Heart left ventricle (tissue), 16 donors: ENCODE measurements at regions not wholly inside any gene's neighbourhood (a gene's known extent, or its start where the extent isn't known, plus 50 kb on each side); places are given as distances from the start of the nearest gene placed in this dataset.

ENCODE experiments used
- ATAC-seq, 4 donors: fragments of 200-7000 bp; cut with Tn5 transposase; one replicate each; pipeline ENCODE4 v1.9.1; 2020 to 2022; ENCODE audit warnings: moderate library complexity in 4 of 4, mild to moderate bottlenecking in 3 of 4, moderate number of reproducible peaks in 1 of 4
- DNase-seq, 5 donors: peaks; one replicate each; pipeline ENCODE4 v3.0.0-alpha.2; 2020
- H3K27ac ChIP-seq, 12 donors: fragments of 200-600 bp; sonication (generic) in 4 of 12; one replicate each; pipeline versions ENCODE4 v1.5.0 to v1.8.0; 2016 to 2022; ENCODE audit warnings: mild to moderate bottlenecking in 2 of 12
- H3K27me3 ChIP-seq, 9 donors: fragments of 200-600 bp; sonication (generic) in 2 of 9; one replicate each; pipeline versions ENCODE4 v1.5.1 to v1.8.0; 2016 to 2022; ENCODE audit warnings: mild to moderate bottlenecking in 3 of 9
- H3K36me3 ChIP-seq, 9 donors: fragments of 200-600 bp; sonication (generic) in 2 of 9; one replicate each; pipeline versions ENCODE4 v1.5.0 to v1.8.0; 2018 to 2022; ENCODE audit warnings: mild to moderate bottlenecking in 2 of 9
- H3K4me1 ChIP-seq, 12 donors: fragments of 200-600 bp; sonication (generic) in 4 of 12; one replicate each; pipeline versions ENCODE4 v1.5.0 to v1.8.0; 2016 to 2022; ENCODE audit warnings: mild to moderate bottlenecking in 3 of 12
- H3K4me3 ChIP-seq, 12 donors: fragments of 200-600 bp; sonication (generic) in 4 of 12; one replicate each; pipeline versions ENCODE4 v1.5.0 to v1.8.0; 2017 to 2022; ENCODE audit warnings: mild to moderate bottlenecking in 9 of 12, moderate library complexity in 4 of 12
- H3K9me3 ChIP-seq, 12 donors: fragments of 200-600 bp; sonication (generic) in 4 of 12; one replicate each; pipeline versions ENCODE4 v1.5.0 to v1.8.0; 2016 to 2022; ENCODE audit warnings: mild to moderate bottlenecking in 1 of 12
- CTCF ChIP-seq, 12 donors: fragments of 200-600 bp; sonication (generic) in 4 of 12; IDR thresholded peaks; one replicate each; pipeline versions ENCODE4 v1.5.0 to v1.8.0; 2018 to 2022; ENCODE audit warnings: antibody characterized with exemption in 12 of 12, mild to moderate bottlenecking in 5 of 12
- POLR2A ChIP-seq, 2 donors: fragments of 450-650 bp; IDR thresholded peaks; one replicate each; pipeline ENCODE4 v1.6.1; 2017; ENCODE audit warnings: antibody characterized with exemption in 2 of 2, mild to moderate bottlenecking in 2 of 2, moderate library complexity in 2 of 2
- WGBS, 4 donors: extraction: QIAGEN DNeasy Blood & Tissue Kit in 2 of 4; methylation state at CpG; one replicate each; pipeline versions ENCODE4 v1.1.5 to v1.1.7; 2013 to 2018; 5-methylcytosine and 5-hydroxymethylcytosine counted together
- intact Hi-C, 10 donors: fragments of 100-400 bp; cut with DNase I; formaldehyde crosslinking; loops; one replicate each; pipeline versions ENCODE4 v1.11.1 to v1.14.2; 2022
- donor health status: ischemic (EF 13 %, LVEDD 7.1; RV severe dilation, severe dysfunction).
- donor health status: healthy with polysubstance abuse.
- donor health status: DM: no; HTN: yes; CAD: no.
- donor health status: DM: no; HTN: no; CAD: no.
- donor health status: ischemic (EF 25% LVEDD 6.9; RV normal size, moderate dysfunction).
- donor health status: ischemic (EF 25% LVEDD 5.7; RV mildly dilated, moderate dysfunction).
- donor health status: healthy.
- donor health status: DM: yes; HTN: yes; CAD: no.
- donor health status: ischemic (EF 35%, LVEDD 5.7; RV mildly dilated, moderate dysfunction).
- donor health status: nonischemic (EF 11% LVEDD 7.7; RV severe dilation, severe dysfunction).
- donor health status: DM: yes; HTN: yes; CAD: no.
- donor health status: PGD.
- donor health status: ischemic (EF 29% LVEDD 5.4; RV normal size, mild dysfunction).
- donor health status: nonischemic (EF 23%, LVEDD 6.1; RV moderate dilation, normal function).

GRCh38 chr4:63937961-63938360 is 471.3 kb downstream of the TECRL start:
- Histone ChIP-seq H3K27ac (peak overlapping the region in 5 of 12 donors; percentile 6 to 44 (median 17)), H3K4me1 (no peaks in the 10 kb centered on the region), H3K27me3 (no peaks in the 10 kb centered on the region), H3K36me3 (no peaks in the 10 kb centered on the region), H3K4me3 (peak overlapping the region in 6 of 12 donors; percentile 7 to 37 (median 22)), H3K9me3 (peaks cover 0 to 4% (median 0%) of the 10 kb centered on the region in 12 donors)
- 35 to 54% (median 46%) methylated on average over 4 of the region's 4 CpGs for WGBS, 4 donors
- intact Hi-C loops = no loop called here
- TF ChIP-seq CTCF (IDR thresholded peaks at IDR 0.05) = no peak
- TF ChIP-seq POLR2A (IDR thresholded peaks at IDR 0.05) = no peak
- peak in 1 of 5 donors; percentile 29 for DNase-seq
- peak in 3 of 4 donors; percentile 28 to 83 (median 45) for ATAC-seq

GRCh38 chr4:63922146-63922545 is 487.1 kb downstream of the TECRL start:
- H3K4me3 ChIP-seq = no peak overlapping the region
- no peak for TF ChIP-seq CTCF (IDR thresholded peaks at IDR 0.05)
- TF ChIP-seq POLR2A (IDR thresholded peaks at IDR 0.05) = no peak
- H3K9me3 ChIP-seq = no peaks in the 10 kb centered on the region
- WGBS, 4 donors = 62 to 79% (median 67%) methylated on average over 8 of the region's 8 CpGs
- no peak overlapping the region for H3K27ac ChIP-seq
- H3K4me1 ChIP-seq = no peaks in the 10 kb centered on the region
- intact Hi-C loops = no loop called here
- ATAC-seq = no peak
- DNase-seq = no peak
- no peaks in the 10 kb centered on the region for H3K36me3 ChIP-seq
- H3K27me3 ChIP-seq = no peaks in the 10 kb centered on the region

- Histone ChIP-seq H3K9me3 (no peaks in the 10 kb centered on the region), H3K36me3 (no peaks in the 10 kb centered on the region), H3K4me3 (no peak overlapping the region), H3K27ac (no peak overlapping the region), H3K4me1 (no peaks in the 10 kb centered on the region), H3K27me3 (no peaks in the 10 kb centered on the region)
- WGBS, 4 donors = 80 to 96% (median 83%) methylated on average over 10 of the region's 10 CpGs
- DNase-seq (peak in 1 of 5 donors; percentile 25), ATAC-seq (no peak)
- intact Hi-C loops = no loop called here
- no peak for TF ChIP-seq POLR2A (IDR thresholded peaks at IDR 0.05)
Observed at GRCh38 chr4:63921561-63921960, 487.7 kb downstream of the TECRL start.

GRCh38 chr4:63919636-63920365 is 489.4 kb downstream of the TECRL start:
- Histone ChIP-seq H3K36me3 (no peaks in the 10 kb centered on the region), H3K4me3 (no peak overlapping the region), H3K4me1 (no peaks in the 10 kb centered on the region), H3K27me3 (no peaks in the 10 kb centered on the region), H3K27ac (no peak overlapping the region), H3K9me3 (no peaks in the 10 kb centered on the region)
- DNase-seq (no peak), ATAC-seq (no peak)
- TF ChIP-seq POLR2A (IDR thresholded peaks at IDR 0.05) (no peak), CTCF (IDR thresholded peaks at IDR 0.05) (no peak)
- 83 to 88% (median 86%) methylated on average over 2 of the region's 2 CpGs for WGBS, 4 donors
- intact Hi-C loops = no loop called here
